Breast epithelium (tissue), 3 donors: ENCODE measurements at regions not wholly inside any gene's neighbourhood (a gene's known extent, or its start where the extent isn't known, plus 50 kb on each side); places are given as distances from the start of the nearest gene placed in this dataset.

ENCODE experiments used
- POLR2A ChIP-seq: fragments of 450-650 bp; IDR thresholded peaks from one replicate; pipeline ENCODE4 v1.6.1; 2016; ENCODE audit warnings: antibody characterized with exemption, mild to moderate bottlenecking, moderate library complexity
- POLR2AphosphoS5 ChIP-seq, 3 donors: sonication (generic); formaldehyde crosslinking; IDR thresholded peaks; one replicate each; pipeline ENCODE4 v1.6.1; 2017; ENCODE audit warnings: antibody characterized with exemption in 3 of 3
- TF ChIP-seq, protein P1 (sequence below), 3 donors: fragments of 450-650 bp; IDR thresholded peaks; one replicate each; pipeline ENCODE4 v1.5.1; 2016 to 2017; ENCODE audit warnings: antibody characterized with exemption in 3 of 3, mild to moderate bottlenecking in 3 of 3, moderate library complexity in 3 of 3

GRCh38 chr11:110779108-110779507, 66.9 kb upstream of the ARHGAP20 start:
- no peak for TF ChIP-seq POLR2A
- TF ChIP-seq, protein P1, sequence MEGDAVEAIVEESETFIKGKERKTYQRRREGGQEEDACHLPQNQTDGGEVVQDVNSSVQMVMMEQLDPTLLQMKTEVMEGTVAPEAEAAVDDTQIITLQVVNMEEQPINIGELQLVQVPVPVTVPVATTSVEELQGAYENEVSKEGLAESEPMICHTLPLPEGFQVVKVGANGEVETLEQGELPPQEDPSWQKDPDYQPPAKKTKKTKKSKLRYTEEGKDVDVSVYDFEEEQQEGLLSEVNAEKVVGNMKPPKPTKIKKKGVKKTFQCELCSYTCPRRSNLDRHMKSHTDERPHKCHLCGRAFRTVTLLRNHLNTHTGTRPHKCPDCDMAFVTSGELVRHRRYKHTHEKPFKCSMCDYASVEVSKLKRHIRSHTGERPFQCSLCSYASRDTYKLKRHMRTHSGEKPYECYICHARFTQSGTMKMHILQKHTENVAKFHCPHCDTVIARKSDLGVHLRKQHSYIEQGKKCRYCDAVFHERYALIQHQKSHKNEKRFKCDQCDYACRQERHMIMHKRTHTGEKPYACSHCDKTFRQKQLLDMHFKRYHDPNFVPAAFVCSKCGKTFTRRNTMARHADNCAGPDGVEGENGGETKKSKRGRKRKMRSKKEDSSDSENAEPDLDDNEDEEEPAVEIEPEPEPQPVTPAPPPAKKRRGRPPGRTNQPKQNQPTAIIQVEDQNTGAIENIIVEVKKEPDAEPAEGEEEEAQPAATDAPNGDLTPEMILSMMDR (IDR thresholded peaks at IDR 0.05): no peak
- TF ChIP-seq POLR2AphosphoS5 (IDR thresholded peaks at IDR 0.05): no peak
